ENCODE measurements at regions not wholly inside any gene's neighbourhood (a gene's known extent, or its start where the extent isn't known, plus 50 kb on each side); places are given as distances from the start of the nearest gene placed in this dataset.

GRCh38 chr2:133936096-133936495 is 317.8 kb upstream of the MGAT5 start:
- Histone ChIP-seq H3K4me1 (ENCODE audit: control insufficient read depth, insufficient read depth, low read length) (no peaks in the 10 kb centered on the region), H3K27me3 (ENCODE audit: control insufficient read depth, insufficient read depth, low read length) (no peaks in the 10 kb centered on the region), H3K36me3 (ENCODE audit: control insufficient read depth, insufficient read depth, low read length) (no peaks in the 10 kb centered on the region), H3K4me3 (ENCODE audit: low read length) (no peak overlapping the region), H3K9me3 (replicated peaks; ENCODE audit: control insufficient read depth, low read depth, low read length) (no peaks in the 10 kb centered on the region), H3K27ac (ENCODE audit: low read length) (no peak overlapping the region)
- DNase-seq, result no peak
- WGBS (ENCODE audit: insufficient coverage), result 83% methylated on average over 8 of the region's 8 CpGs

DNA sequence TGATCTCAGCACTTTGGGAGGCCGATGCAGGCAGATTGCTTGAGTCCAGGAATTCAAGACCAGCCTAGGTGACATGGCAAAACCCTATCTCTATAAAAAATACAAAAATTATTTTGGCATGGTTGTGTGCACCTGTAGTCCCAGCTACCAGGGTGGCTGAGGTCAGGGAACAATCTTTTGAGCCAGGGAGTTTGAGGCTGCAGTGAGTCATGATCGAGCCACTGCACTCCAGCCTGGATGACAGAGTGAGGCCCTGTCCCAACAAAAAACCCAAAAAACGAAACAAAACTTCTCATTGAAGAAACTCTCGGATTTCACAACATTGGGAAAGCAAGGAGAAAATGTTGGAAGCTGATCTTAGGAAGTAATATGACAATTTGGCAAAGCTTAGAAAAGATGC is 317.3 kb upstream of the MGAT5 start:
- peak; percentile 4 for DNase-seq
- Histone ChIP-seq H3K4me1 (ENCODE audit: control insufficient read depth, insufficient read depth, low read length) (no peaks in the 10 kb centered on the region), H3K9me3 (replicated peaks; ENCODE audit: control insufficient read depth, low read depth, low read length) (no peaks in the 10 kb centered on the region), H3K27me3 (ENCODE audit: control insufficient read depth, insufficient read depth, low read length) (no peaks in the 10 kb centered on the region), H3K36me3 (ENCODE audit: control insufficient read depth, insufficient read depth, low read length) (no peaks in the 10 kb centered on the region), H3K27ac (ENCODE audit: low read length) (no peak overlapping the region), H3K4me3 (ENCODE audit: low read length) (no peak overlapping the region)
- no CpG with 5 or more reads among the region's 4 CpGs for WGBS (ENCODE audit: insufficient coverage)

DNA sequence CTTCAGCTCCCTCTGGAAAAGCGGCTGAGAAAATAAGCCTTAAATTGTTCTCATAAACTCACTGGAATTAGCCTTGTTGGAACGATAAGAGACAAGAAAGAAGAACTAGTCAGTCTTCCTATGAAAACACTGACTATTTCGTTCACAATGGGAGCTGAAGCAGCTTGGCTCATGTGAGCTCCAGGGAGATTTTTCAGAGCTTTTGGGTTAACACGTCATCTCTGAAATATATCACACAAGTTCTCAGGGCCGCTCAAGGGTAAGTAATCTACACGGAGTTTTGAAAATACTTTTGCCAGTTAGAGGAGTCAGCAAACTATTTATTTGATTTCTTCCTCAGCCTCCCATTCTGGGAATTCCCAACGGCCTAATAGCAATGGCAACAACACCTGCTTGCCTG is 316.2 kb upstream of the MGAT5 start:
- Histone ChIP-seq H3K4me1 (ENCODE audit: control insufficient read depth, insufficient read depth, low read length) (no peaks in the 10 kb centered on the region), H3K4me3 (ENCODE audit: low read length) (no peak overlapping the region), H3K27ac (ENCODE audit: low read length) (no peak overlapping the region), H3K27me3 (ENCODE audit: control insufficient read depth, insufficient read depth, low read length) (no peaks in the 10 kb centered on the region), H3K36me3 (ENCODE audit: control insufficient read depth, insufficient read depth, low read length) (no peaks in the 10 kb centered on the region), H3K9me3 (replicated peaks; ENCODE audit: control insufficient read depth, low read depth, low read length) (no peaks in the 10 kb centered on the region)
- peak; percentile 31 for DNase-seq
- WGBS (ENCODE audit: insufficient coverage), result no CpG with 5 or more reads among the region's 7 CpGs

DNA sequence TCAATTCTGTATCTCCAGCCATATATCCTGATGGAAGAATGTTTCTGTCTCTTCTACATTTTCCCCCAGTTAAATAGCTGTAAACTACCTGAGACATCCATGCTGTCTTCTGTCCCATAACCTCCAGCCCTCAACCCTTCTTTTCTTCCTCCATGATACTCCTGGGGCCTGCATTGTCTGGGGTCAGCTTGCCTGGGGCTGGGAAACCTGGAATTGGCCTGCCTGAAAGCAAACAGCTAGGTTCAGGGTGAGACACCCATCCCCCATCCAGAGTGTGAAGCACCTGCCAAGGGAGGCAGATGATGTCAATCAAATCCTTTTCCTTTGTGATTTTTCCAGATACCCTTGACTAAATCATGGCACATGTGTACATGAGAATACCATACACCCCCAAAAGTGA is 313.7 kb upstream of the MGAT5 start:
- Histone ChIP-seq H3K27me3 (ENCODE audit: control insufficient read depth, insufficient read depth, low read length) (peaks cover 5% of the 10 kb centered on the region), H3K9me3 (replicated peaks; ENCODE audit: control insufficient read depth, low read depth, low read length) (no peaks in the 10 kb centered on the region), H3K4me3 (ENCODE audit: low read length) (no peak overlapping the region), H3K27ac (ENCODE audit: low read length) (no peak overlapping the region), H3K4me1 (ENCODE audit: control insufficient read depth, insufficient read depth, low read length) (no peaks in the 10 kb centered on the region), H3K36me3 (ENCODE audit: control insufficient read depth, insufficient read depth, low read length) (no peaks in the 10 kb centered on the region)
- DNase-seq, result no peak

GRCh38 chr2:133941666-133942065 is 312.2 kb upstream of the MGAT5 start:
- no peaks in the 10 kb centered on the region for H3K4me1 ChIP-seq (ENCODE audit: control insufficient read depth, insufficient read depth, low read length)
- peaks cover 5% of the 10 kb centered on the region for H3K27me3 ChIP-seq (ENCODE audit: control insufficient read depth, insufficient read depth, low read length)
- H3K9me3 ChIP-seq (replicated peaks; ENCODE audit: control insufficient read depth, low read depth, low read length), result no peaks in the 10 kb centered on the region
- no CpG with 5 or more reads among the region's 2 CpGs for WGBS (ENCODE audit: insufficient coverage)
- H3K4me3 ChIP-seq (ENCODE audit: low read length), result no peak overlapping the region
- H3K36me3 ChIP-seq (ENCODE audit: control insufficient read depth, insufficient read depth, low read length), result no peaks in the 10 kb centered on the region
- no peak overlapping the region for H3K27ac ChIP-seq (ENCODE audit: low read length)
- DNase-seq, result no peak

DNA sequence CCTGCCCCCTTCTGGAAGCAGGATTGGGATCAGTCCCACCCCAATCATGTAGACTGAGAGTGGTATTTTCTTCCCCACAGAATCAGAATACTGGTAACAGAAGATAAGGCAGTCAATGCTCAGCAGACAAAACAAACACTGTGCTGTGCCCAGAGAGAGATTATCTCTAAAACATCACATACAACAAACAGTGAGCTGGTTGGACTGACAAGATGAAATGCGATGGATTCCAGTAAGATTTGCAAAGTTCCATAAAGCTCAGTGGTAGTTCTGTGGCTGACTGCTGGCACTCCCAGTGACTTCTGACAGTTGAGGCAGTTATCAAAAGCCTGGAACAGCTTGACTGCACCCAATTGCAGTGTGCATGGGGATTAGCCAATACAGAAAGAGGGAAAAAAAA is 311.5 kb upstream of the MGAT5 start:
- no peaks in the 10 kb centered on the region for H3K36me3 ChIP-seq (ENCODE audit: control insufficient read depth, insufficient read depth, low read length)
- no peak overlapping the region for H3K4me3 ChIP-seq (ENCODE audit: low read length)
- no peak overlapping the region for H3K27ac ChIP-seq (ENCODE audit: low read length)
- H3K4me1 ChIP-seq (ENCODE audit: control insufficient read depth, insufficient read depth, low read length), result no peaks in the 10 kb centered on the region
- DNase-seq, result no peak
- H3K9me3 ChIP-seq (replicated peaks; ENCODE audit: control insufficient read depth, low read depth, low read length), result no peaks in the 10 kb centered on the region
- 100% methylated on average over 1 of the region's 1 CpG for WGBS (ENCODE audit: insufficient coverage)
- peaks cover 5% of the 10 kb centered on the region for H3K27me3 ChIP-seq (ENCODE audit: control insufficient read depth, insufficient read depth, low read length)

DNA sequence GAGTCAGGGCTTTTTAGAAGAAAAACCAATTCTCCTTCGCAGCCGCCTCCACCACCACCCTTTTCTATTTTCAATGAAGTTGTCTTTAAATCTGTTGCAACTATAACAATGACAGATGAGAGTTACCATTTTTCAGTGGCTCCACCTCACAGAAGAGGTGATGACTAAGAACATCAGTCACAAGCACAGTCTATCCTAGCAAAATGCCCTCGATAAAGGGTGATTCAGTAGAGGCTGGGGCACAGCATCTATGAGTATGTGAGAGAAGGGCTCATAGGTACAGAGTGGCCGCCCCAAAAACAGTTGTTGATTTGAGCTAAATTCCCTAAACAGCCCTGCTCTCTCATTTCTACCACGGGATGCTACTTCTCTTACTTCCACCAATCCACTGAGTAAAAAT is 310.8 kb upstream of the MGAT5 start:
- no peaks in the 10 kb centered on the region for H3K4me1 ChIP-seq (ENCODE audit: control insufficient read depth, insufficient read depth, low read length)
- H3K9me3 ChIP-seq (replicated peaks; ENCODE audit: control insufficient read depth, low read depth, low read length), result no peaks in the 10 kb centered on the region
- no peak for DNase-seq
- H3K27me3 ChIP-seq (ENCODE audit: control insufficient read depth, insufficient read depth, low read length), result peaks cover 5% of the 10 kb centered on the region
- WGBS (ENCODE audit: insufficient coverage), result no CpG with 5 or more reads among the region's 5 CpGs
- H3K27ac ChIP-seq (ENCODE audit: low read length), result no peak overlapping the region
- H3K36me3 ChIP-seq (ENCODE audit: control insufficient read depth, insufficient read depth, low read length), result no peaks in the 10 kb centered on the region
- H3K4me3 ChIP-seq (ENCODE audit: low read length), result no peak overlapping the region

DNA sequence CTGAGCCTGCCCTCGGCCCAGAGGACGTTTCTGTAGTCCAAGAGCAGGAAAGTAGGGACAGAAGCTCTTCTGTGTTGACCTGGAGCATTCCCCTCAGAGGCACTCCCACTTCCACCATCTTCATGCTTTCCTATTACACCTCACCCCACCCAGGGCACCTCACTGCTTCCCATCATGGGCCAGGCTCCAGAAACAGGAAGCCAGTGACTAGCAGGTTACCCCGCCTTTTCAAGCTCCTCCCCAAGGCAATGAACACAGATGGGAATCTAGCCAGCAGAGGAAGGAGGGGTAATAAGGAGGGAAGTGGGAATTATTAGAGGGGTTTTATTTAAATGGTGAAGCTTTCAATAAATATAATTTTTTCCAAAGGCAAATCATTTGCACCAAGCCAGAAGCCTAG is 308.8 kb upstream of the MGAT5 start:
- Histone ChIP-seq H3K36me3 (ENCODE audit: control insufficient read depth, insufficient read depth, low read length) (no peaks in the 10 kb centered on the region), H3K9me3 (replicated peaks; ENCODE audit: control insufficient read depth, low read depth, low read length) (no peaks in the 10 kb centered on the region), H3K27ac (ENCODE audit: low read length) (no peak overlapping the region), H3K27me3 (ENCODE audit: control insufficient read depth, insufficient read depth, low read length) (peaks cover 5% of the 10 kb centered on the region), H3K4me1 (ENCODE audit: control insufficient read depth, insufficient read depth, low read length) (no peaks in the 10 kb centered on the region), H3K4me3 (ENCODE audit: low read length) (no peak overlapping the region)
- DNase-seq, result no peak
- WGBS (ENCODE audit: insufficient coverage), result 35% methylated on average over 2 of the region's 3 CpGs

GRCh38 chr2:133947057-133947456 is 306.8 kb upstream of the MGAT5 start:
- no CpG with 5 or more reads among the region's 1 CpG for WGBS (ENCODE audit: insufficient coverage)
- Histone ChIP-seq H3K4me3 (ENCODE audit: low read length) (no peak overlapping the region), H3K9me3 (replicated peaks; ENCODE audit: control insufficient read depth, low read depth, low read length) (no peaks in the 10 kb centered on the region), H3K4me1 (ENCODE audit: control insufficient read depth, insufficient read depth, low read length) (no peaks in the 10 kb centered on the region), H3K27me3 (ENCODE audit: control insufficient read depth, insufficient read depth, low read length) (peaks cover 5% of the 10 kb centered on the region), H3K27ac (ENCODE audit: low read length) (no peak overlapping the region), H3K36me3 (ENCODE audit: control insufficient read depth, insufficient read depth, low read length) (no peaks in the 10 kb centered on the region)
- DNase-seq, result no peak

DNA sequence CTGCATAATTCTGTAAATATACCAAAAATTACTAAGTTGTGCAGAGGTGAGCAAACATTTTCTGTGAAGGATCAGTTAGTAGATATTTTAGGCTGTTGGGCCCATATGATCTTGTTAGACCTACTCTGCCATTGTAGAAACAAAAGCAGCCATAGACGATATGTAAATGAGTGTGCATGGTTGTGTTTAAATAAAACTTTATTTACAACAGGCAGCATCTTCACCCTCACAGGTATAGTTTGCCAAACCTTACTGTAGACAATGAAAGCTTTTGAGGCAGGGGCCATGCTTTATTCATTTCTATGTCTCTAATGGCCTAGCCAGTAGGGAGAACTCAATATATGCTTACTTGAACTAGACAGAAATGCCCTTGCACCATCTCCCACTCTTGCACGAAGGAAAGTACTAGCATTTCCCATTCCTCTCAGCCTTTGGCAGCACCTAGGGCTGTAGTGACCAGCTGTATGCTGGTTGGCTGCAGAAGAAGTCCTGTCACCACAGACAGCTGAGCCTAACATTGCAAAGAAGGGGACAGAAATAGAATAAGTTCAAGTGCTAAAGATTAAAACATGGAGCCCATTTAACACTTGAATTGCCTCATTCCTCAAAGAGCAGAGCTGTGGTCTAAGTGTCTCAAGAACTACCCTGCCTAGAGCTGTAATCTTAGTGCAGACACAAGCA is 305.1 kb upstream of the MGAT5 start:
- H3K27ac ChIP-seq (ENCODE audit: low read length), result no peak overlapping the region
- no peak for DNase-seq
- no peak overlapping the region for H3K4me3 ChIP-seq (ENCODE audit: low read length)
- H3K9me3 ChIP-seq (replicated peaks; ENCODE audit: control insufficient read depth, low read depth, low read length), result no peaks in the 10 kb centered on the region
- H3K4me1 ChIP-seq (ENCODE audit: control insufficient read depth, insufficient read depth, low read length), result no peaks in the 10 kb centered on the region
- no CpG with 5 or more reads among the region's 2 CpGs for WGBS (ENCODE audit: insufficient coverage)
- H3K27me3 ChIP-seq (ENCODE audit: control insufficient read depth, insufficient read depth, low read length), result peaks cover 5% of the 10 kb centered on the region
- no peaks in the 10 kb centered on the region for H3K36me3 ChIP-seq (ENCODE audit: control insufficient read depth, insufficient read depth, low read length)

GRCh38 chr2:133949595-133949994 is 304.3 kb upstream of the MGAT5 start:
- H3K4me3 ChIP-seq (ENCODE audit: low read length), result no peak overlapping the region
- H3K27ac ChIP-seq (ENCODE audit: low read length), result no peak overlapping the region
- H3K9me3 ChIP-seq (replicated peaks; ENCODE audit: control insufficient read depth, low read depth, low read length), result no peaks in the 10 kb centered on the region
- H3K4me1 ChIP-seq (ENCODE audit: control insufficient read depth, insufficient read depth, low read length), result no peaks in the 10 kb centered on the region
- no peaks in the 10 kb centered on the region for H3K36me3 ChIP-seq (ENCODE audit: control insufficient read depth, insufficient read depth, low read length)
- no peak for DNase-seq
- H3K27me3 ChIP-seq (ENCODE audit: control insufficient read depth, insufficient read depth, low read length), result peaks cover 5% of the 10 kb centered on the region
- WGBS (ENCODE audit: insufficient coverage), result no CpG with 5 or more reads among the region's 3 CpGs

Data from muscle of leg (tissue), 3 donors.